ENCODE measurements at regions not wholly inside any gene's neighbourhood (a gene's known extent, or its start where the extent isn't known, plus 50 kb on each side); places are given as distances from the start of the nearest gene placed in this dataset.

DNA sequence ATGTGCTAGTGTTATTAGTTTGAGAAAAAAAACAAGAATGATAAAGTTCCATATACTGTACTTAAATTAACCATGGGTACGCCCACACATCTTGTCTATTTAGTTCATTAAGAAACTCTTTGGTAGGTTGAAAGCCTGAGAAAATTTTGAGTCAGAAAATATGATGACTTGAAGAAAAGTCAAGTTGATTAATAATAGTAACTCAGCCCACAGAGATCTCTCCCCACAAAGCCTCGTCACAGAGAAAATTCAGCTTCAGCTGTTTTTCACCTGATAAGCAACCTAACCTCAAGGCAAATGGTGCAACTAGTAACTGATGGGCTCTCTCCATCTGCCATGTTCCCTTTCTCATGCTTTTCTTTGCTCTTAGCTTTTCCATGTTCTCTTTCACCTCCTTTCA, 1021.6 kb downstream of the GATA3 start:
- no peak overlapping the region for H3K4me3 ChIP-seq (ENCODE audit: low read length)

DNA sequence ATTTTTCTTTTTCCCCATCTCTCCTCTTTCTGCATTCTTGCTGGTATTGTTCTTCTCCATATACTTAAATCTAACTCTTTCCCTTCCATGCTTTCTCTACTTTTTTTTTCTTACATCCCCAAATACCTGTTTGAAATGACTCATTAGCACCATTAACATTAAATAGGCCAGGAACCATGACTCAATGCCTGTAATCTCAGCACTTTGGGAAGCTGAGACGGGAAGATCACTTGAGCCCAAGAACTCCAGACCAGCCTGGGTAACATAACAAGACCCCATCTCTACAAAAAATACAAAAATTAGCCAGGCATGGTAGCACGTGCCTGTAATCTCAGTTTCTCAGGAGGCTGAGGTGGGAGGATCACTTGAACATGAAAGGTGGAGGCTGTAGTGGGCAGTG, 1026.8 kb downstream of the GATA3 start:
- DNase-seq (ENCODE audit: low read depth): no peak
- TF ChIP-seq, protein P1, sequence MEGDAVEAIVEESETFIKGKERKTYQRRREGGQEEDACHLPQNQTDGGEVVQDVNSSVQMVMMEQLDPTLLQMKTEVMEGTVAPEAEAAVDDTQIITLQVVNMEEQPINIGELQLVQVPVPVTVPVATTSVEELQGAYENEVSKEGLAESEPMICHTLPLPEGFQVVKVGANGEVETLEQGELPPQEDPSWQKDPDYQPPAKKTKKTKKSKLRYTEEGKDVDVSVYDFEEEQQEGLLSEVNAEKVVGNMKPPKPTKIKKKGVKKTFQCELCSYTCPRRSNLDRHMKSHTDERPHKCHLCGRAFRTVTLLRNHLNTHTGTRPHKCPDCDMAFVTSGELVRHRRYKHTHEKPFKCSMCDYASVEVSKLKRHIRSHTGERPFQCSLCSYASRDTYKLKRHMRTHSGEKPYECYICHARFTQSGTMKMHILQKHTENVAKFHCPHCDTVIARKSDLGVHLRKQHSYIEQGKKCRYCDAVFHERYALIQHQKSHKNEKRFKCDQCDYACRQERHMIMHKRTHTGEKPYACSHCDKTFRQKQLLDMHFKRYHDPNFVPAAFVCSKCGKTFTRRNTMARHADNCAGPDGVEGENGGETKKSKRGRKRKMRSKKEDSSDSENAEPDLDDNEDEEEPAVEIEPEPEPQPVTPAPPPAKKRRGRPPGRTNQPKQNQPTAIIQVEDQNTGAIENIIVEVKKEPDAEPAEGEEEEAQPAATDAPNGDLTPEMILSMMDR (conservative IDR thresholded peaks at IDR 0.05; ENCODE audit: low read length): no peak
- H3K4me3 ChIP-seq (ENCODE audit: low read length): no peak overlapping the region

More for the DNA sequence above, 1021.6 kb downstream of the GATA3 start:
- TF ChIP-seq, protein P1 (conservative IDR thresholded peaks at IDR 0.05; ENCODE audit: low read length): no peak
- no peak for DNase-seq (ENCODE audit: low read depth)

- no peak overlapping the region for H3K4me3 ChIP-seq (ENCODE audit: low read length)
- DNase-seq (ENCODE audit: low read depth): no peak
- TF ChIP-seq, protein P1 (conservative IDR thresholded peaks at IDR 0.05; ENCODE audit: low read length): no peak
Observed at GRCh38 chr10:9081961-9082360, 1027.5 kb downstream of the GATA3 start.

- TF ChIP-seq, protein P1 (conservative IDR thresholded peaks at IDR 0.05; ENCODE audit: low read length): no peak
- no peak overlapping the region for H3K4me3 ChIP-seq (ENCODE audit: low read length)
- no peak for DNase-seq (ENCODE audit: low read depth)
Observed at GRCh38 chr10:9091530-9092093, 1037.1 kb downstream of the GATA3 start.

- no peak for DNase-seq (ENCODE audit: low read depth)
- H3K4me3 ChIP-seq (ENCODE audit: low read length): no peak overlapping the region
- TF ChIP-seq, protein P1 (conservative IDR thresholded peaks at IDR 0.05; ENCODE audit: low read length): no peak
Observed at GRCh38 chr10:9096288-9096687, 1041.8 kb downstream of the GATA3 start.

DNA sequence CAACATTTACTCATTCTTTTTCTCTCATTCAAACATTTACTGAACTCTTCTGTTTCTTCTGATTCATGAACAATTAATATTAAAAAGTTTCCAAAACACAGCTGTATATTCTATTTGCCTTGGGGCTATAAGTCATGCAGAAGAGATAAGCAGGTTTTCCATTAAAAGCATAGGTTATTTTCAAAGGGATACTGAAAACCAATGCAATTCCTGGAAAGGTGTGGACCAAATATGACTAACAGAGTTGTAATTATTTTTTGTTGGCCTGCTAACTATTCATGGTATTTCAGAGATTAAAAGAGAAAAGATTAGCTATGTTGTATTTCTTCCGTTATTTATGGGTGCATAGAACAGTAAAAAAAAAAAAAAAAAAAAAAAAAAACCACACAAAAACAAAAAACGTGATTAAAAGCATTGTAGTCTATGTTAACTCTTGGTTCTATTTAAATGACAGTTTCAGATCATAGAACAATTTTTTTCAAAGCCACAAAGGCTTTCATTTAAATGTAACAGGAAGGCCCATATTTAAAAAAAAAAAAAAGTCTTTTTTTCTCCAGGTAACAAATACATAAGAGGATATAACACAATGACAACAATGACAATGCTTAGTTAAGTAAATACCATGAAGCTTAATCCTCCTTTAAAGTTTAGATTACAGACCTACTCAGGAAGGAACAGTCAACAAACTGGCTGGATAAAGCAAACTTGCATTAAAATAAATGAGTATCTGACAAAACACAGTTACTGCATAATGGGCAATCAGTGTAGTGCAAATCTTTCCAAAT, 1042.9 kb downstream of the GATA3 start:
- TF ChIP-seq, protein P1 (conservative IDR thresholded peaks at IDR 0.05; ENCODE audit: low read length): no peak
- H3K4me3 ChIP-seq (ENCODE audit: low read length): no peak overlapping the region
- no peak for DNase-seq (ENCODE audit: low read depth)

GRCh38 chr10:9097991-9098306, 1043.5 kb downstream of the GATA3 start:
- TF ChIP-seq, protein P1 (conservative IDR thresholded peaks at IDR 0.05; ENCODE audit: low read length): no peak
- no peak overlapping the region for H3K4me3 ChIP-seq (ENCODE audit: low read length)

More at GRCh38 chr10:9097991-9098306, 1043.5 kb downstream of the GATA3 start:
- no peak for DNase-seq (ENCODE audit: low read depth)

All from AG10803 (cell line).